ENCODE measurements at regions not wholly inside any gene's neighbourhood (a gene's known extent, or its start where the extent isn't known, plus 50 kb on each side); places are given as distances from the start of the nearest gene placed in this dataset.

DNA sequence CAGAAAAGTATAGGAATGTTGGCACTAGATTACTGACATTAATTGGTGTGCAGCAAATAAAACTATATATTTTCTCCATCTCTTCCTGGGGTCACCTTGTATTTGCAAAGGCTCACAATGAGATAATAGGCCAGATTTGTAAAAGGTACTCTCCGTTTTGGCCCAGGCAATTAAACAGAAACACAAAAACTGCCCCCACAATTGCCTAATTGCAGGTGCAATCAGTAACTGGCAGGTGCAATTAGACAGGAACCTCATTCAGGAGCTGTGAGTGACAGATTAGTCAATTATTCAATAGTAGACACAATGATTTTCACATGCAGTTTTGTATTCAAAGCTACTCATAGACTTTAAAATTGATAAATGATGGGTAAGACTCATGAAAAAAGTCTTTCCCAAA is 451.4 kb upstream of the ID2 start:
- TF ChIP-seq, protein P1, sequence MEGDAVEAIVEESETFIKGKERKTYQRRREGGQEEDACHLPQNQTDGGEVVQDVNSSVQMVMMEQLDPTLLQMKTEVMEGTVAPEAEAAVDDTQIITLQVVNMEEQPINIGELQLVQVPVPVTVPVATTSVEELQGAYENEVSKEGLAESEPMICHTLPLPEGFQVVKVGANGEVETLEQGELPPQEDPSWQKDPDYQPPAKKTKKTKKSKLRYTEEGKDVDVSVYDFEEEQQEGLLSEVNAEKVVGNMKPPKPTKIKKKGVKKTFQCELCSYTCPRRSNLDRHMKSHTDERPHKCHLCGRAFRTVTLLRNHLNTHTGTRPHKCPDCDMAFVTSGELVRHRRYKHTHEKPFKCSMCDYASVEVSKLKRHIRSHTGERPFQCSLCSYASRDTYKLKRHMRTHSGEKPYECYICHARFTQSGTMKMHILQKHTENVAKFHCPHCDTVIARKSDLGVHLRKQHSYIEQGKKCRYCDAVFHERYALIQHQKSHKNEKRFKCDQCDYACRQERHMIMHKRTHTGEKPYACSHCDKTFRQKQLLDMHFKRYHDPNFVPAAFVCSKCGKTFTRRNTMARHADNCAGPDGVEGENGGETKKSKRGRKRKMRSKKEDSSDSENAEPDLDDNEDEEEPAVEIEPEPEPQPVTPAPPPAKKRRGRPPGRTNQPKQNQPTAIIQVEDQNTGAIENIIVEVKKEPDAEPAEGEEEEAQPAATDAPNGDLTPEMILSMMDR (IDR thresholded peaks at IDR 0.05 in 2 of 3, conservative IDR thresholded peaks at IDR 0.05 in 1 of 3; ENCODE audit: borderline replicate concordance in 1 of 3, insufficient read depth in 1 of 3, low read depth in 2 of 3, low read length in 2 of 3): no peak
- TF ChIP-seq EZH2 (IDR thresholded peaks at IDR 0.05) (no peak), CBX3 (IDR thresholded peaks at IDR 0.05; ENCODE audit: low read depth) (no peak)
- TF ChIP-seq, protein P2, sequence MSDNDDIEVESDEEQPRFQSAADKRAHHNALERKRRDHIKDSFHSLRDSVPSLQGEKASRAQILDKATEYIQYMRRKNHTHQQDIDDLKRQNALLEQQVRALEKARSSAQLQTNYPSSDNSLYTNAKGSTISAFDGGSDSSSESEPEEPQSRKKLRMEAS (IDR thresholded peaks at IDR 0.05): no peak
